NCI-H187 (cell line): ENCODE measurements at regions not wholly inside any gene's neighbourhood (a gene's known extent, or its start where the extent isn't known, plus 50 kb on each side); places are given as distances from the start of the nearest gene placed in this dataset.
A peak's percentile ranks its signal among the peaks of the same experiment; 100 is the strongest.

ENCODE experiments used
- DNase-seq, 2 experiments: peaks; one replicate each; lab custom pipeline; 2025; lab: John Stamatoyannopoulos, UW

GRCh38 chr6:138692058-138692977 lies 81.3 kb upstream of the CCDC28A start:
- DNase-seq: peak in 1 of 2 experiments; percentile 22

GRCh38 chr6:138692978-138693909 lies 80.3 kb upstream of the CCDC28A start:
- peak in 1 of 2 experiments; percentile 50 for DNase-seq

- no peak for DNase-seq
Measured at GRCh38 chr6:138695193-138695592, 78.4 kb upstream of the CCDC28A start.

GRCh38 chr6:138714493-138714892 lies 59.1 kb upstream of the CCDC28A start:
- DNase-seq: no peak

- DNase-seq: no peak
Measured at GRCh38 chr6:138716013-138716412, 57.6 kb upstream of the CCDC28A start.

- DNase-seq: no peak
Measured at GRCh38 chr6:138716971-138717665, 56.5 kb upstream of the CCDC28A start.

- DNase-seq: no peak
Measured at GRCh38 chr6:138719011-138719635, 54.4 kb upstream of the CCDC28A start.

GRCh38 chr6:138719744-138720143 lies 53.8 kb upstream of the CCDC28A start:
- no peak for DNase-seq

GRCh38 chr6:138722425-138723371 lies 50.9 kb upstream of the CCDC28A start:
- DNase-seq: no peak
